HepG2 (cell line): ENCODE measurements at regions not wholly inside any gene's neighbourhood (a gene's known extent, or its start where the extent isn't known, plus 50 kb on each side); places are given as distances from the start of the nearest gene placed in this dataset.

Experiments
- ATAC-seq: fragments of 200-7000 bp; cut with Tn5 transposase; 3 replicates; pipeline ENCODE4 v1.9.1; 2020; ENCODE audit warnings: mild to moderate bottlenecking, moderate library complexity
- BruUV-seq: library from RNA; stranded (reverse); fragments of 400-500 nt; replicated peaks from 2 replicates; lab custom pipeline; 2021; lab: Mats Ljungman, UMichigan
- CTCF ChIA-PET: fragments of 300-600 bp; formaldehyde crosslinking; extraction: SDS; loops from one replicate; lab custom pipeline; 2021; ENCODE audit warnings: low total read pairs, inconsistent platforms, low intra/inter-chr PET ratio; lab: Yijun Ruan, JAX
- POLR2A ChIA-PET: fragments of 350-600 bp; sonication (Branson Sonifier 250); formaldehyde crosslinking; loops from one replicate; lab custom pipeline; 2020; ENCODE audit warnings: antibody characterized with exemption, inconsistent platforms; lab: Yijun Ruan, JAX
- DNase-seq: peaks from one replicate; pipeline ENCODE4 v3.0.0-alpha.2; 2015; ENCODE audit warnings: low spot score
- FAIRE-seq: peaks from 3 replicates; lab custom pipeline; 2011; peaks lifted over from hg19 to GRCh38; lab: Jason Lieb, UNC
- H2AFZ ChIP-seq: one replicate; pipeline ENCODE4 v1.6.1; 2011; ENCODE audit warnings: low read length, inconsistent platforms
- H3K27ac ChIP-seq: fragments of 300-600 bp; 3 replicates; pipeline ENCODE4 v1.8.0; 2011; ENCODE audit warnings: mixed run types, mild to moderate bottlenecking, mixed read lengths, low read length, inconsistent platforms; ENCODE audit not compliant: insufficient read depth; ENCODE audit errors: extremely low read length
- H3K27me3 ChIP-seq, 2 experiments: fragments of 200-600 bp in 1 of 2; 2 replicates in 1 of 2; 3 replicates in 1 of 2; pipeline versions ENCODE4 v1.6.0 to v1.8.0; 2011; ENCODE audit warnings: low read length in 2 of 2, mild to moderate bottlenecking in 2 of 2, moderate library complexity in 2 of 2, inconsistent platforms in 1 of 2; ENCODE audit not compliant: insufficient read depth in 2 of 2, control insufficient read depth in 1 of 2
- H3K36me3 ChIP-seq, 2 experiments: fragments of 200-600 bp in 1 of 2; replicated peaks in 1 of 2; 2 replicates in 1 of 2; 3 replicates in 1 of 2; pipeline versions ENCODE4 v1.5.1 to v1.8.0; 2011; ENCODE audit warnings: low read length in 2 of 2, inconsistent platforms in 1 of 2; ENCODE audit not compliant: insufficient read depth in 2 of 2, control insufficient read depth in 1 of 2
- H3K4me1 ChIP-seq: 2 replicates; pipeline ENCODE4 v1.5.1; 2012; ENCODE audit warnings: low read length, inconsistent platforms; ENCODE audit not compliant: insufficient read depth
- H3K4me2 ChIP-seq: 2 replicates; pipeline ENCODE4 v1.6.0; 2011; ENCODE audit warnings: low read depth, low read length, inconsistent platforms
- H3K4me3 ChIP-seq, 3 experiments: fragments of 200-600 bp in 1 of 3; sonication (generic), shearing (Covaris generic) in 1 of 3; replicated peaks in 1 of 3; 2 replicates each; pipeline ENCODE4 v1.5.1; 2011 to 2016; ENCODE audit warnings: low read length in 3 of 3, inconsistent platforms in 2 of 3, low read depth in 2 of 3, mild to moderate bottlenecking in 2 of 3, control low read depth in 1 of 3, mixed read lengths in 1 of 3; ENCODE audit not compliant: insufficient read depth in 1 of 3
- H3K79me2 ChIP-seq: one replicate; pipeline ENCODE4 v1.6.1; 2011; ENCODE audit warnings: low read length, inconsistent platforms; ENCODE audit not compliant: insufficient read depth
- H3K9ac ChIP-seq: 2 replicates; pipeline ENCODE4 v1.6.0; 2011; ENCODE audit warnings: mild to moderate bottlenecking, low read depth, low read length, inconsistent platforms; ENCODE audit not compliant: insufficient read depth
- H3K9me3 ChIP-seq: 2 replicates; pipeline ENCODE4 v1.5.1; 2012; ENCODE audit warnings: mild to moderate bottlenecking, low read length
- H4K20me1 ChIP-seq: 2 replicates; pipeline ENCODE4 v1.6.0; 2011; ENCODE audit warnings: inconsistent platforms, mild to moderate bottlenecking, low read length, moderate library complexity; ENCODE audit not compliant: insufficient read depth
- ATF4 ChIP-seq, 2 experiments: fragments of 450-650 bp in 1 of 2; sonication (generic) in 1 of 2; formaldehyde crosslinking; IDR thresholded peaks; 2 replicates each; pipeline versions ENCODE4 v1.5.0 to v1.8.0; 2020 to 2022; ENCODE audit warnings: mild to moderate bottlenecking in 1 of 2, missing genetic modification reagents in 1 of 2
- FOXO4 ChIP-seq: sonication (generic); formaldehyde crosslinking; conservative IDR thresholded peaks from 2 replicates; pipeline ENCODE4 v1.8.1; 2023; ENCODE audit warnings: missing genetic modification reagents
- HIVEP1 ChIP-seq: sonication (generic); formaldehyde crosslinking; IDR thresholded peaks from 2 replicates; pipeline ENCODE4 v1.4.0; 2020; ENCODE audit warnings: mild to moderate bottlenecking, missing genetic modification reagents
- IRF2 ChIP-seq: IDR thresholded peaks from 2 replicates; pipeline ENCODE4 v1.6.1; 2018; ENCODE audit warnings: missing genetic modification reagents, missing compliant biosample characterization
- KLF11 ChIP-seq: IDR thresholded peaks from 2 replicates; pipeline ENCODE4 v1.6.1; 2016; ENCODE audit warnings: missing compliant biosample characterization
- MEIS1 ChIP-seq: sonication (generic); formaldehyde crosslinking; IDR thresholded peaks from 2 replicates; pipeline ENCODE4 v1.9.0; 2021; ENCODE audit warnings: mild to moderate bottlenecking, missing genetic modification reagents, moderate library complexity, borderline replicate concordance
- MYNN ChIP-seq: sonication (generic); formaldehyde crosslinking; IDR thresholded peaks from 2 replicates; pipeline ENCODE4 v1.4.0; 2020; ENCODE audit warnings: mild to moderate bottlenecking, low read depth, missing genetic modification reagents
- PAX8 ChIP-seq: sonication (generic); formaldehyde crosslinking; IDR thresholded peaks from 2 replicates; pipeline ENCODE4 v1.8.0; 2022; ENCODE audit warnings: mild to moderate bottlenecking, missing genetic modification reagents, borderline replicate concordance
- RBM22 ChIP-seq: fragments of 200-400 bp; formaldehyde crosslinking; optimal IDR thresholded peaks from 2 replicates; pipeline ENCODE3; 2017; ENCODE audit warnings: mild to moderate bottlenecking, low read length, moderate library complexity
- SKI ChIP-seq: fragments of 450-650 bp; IDR thresholded peaks from one replicate; pipeline ENCODE4 v1.6.1; 2018; ENCODE audit warnings: mild to moderate bottlenecking; ENCODE audit not compliant: partially characterized antibody
- SUZ12 ChIP-seq: fragments of 150-350 bp; IDR thresholded peaks from 2 replicates; pipeline ENCODE4 v1.6.1; 2014; ENCODE audit warnings: low read depth, low read length
- ZBTB8A ChIP-seq: sonication (generic); formaldehyde crosslinking; IDR thresholded peaks from 2 replicates; pipeline ENCODE4 v1.4.0; 2020; ENCODE audit warnings: mild to moderate bottlenecking, low read depth, missing genetic modification reagents, borderline replicate concordance
- ZNF329 ChIP-seq: sonication (generic); formaldehyde crosslinking; IDR thresholded peaks from 2 replicates; pipeline ENCODE4 v1.9.0; 2021; ENCODE audit warnings: low read depth, mild to moderate bottlenecking, missing genetic modification reagents
- ZNF547 ChIP-seq: sonication (generic); formaldehyde crosslinking; IDR thresholded peaks from 2 replicates; pipeline ENCODE4 v1.5.1; 2020; ENCODE audit warnings: mild to moderate bottlenecking, missing genetic modification reagents
- ZNF737 ChIP-seq: sonication (generic); formaldehyde crosslinking; IDR thresholded peaks from 2 replicates; pipeline ENCODE4 v1.5.0; 2020; ENCODE audit warnings: missing genetic modification reagents, mild to moderate bottlenecking, borderline replicate concordance
- WGBS: methylation state at CpG from one replicate; pipeline ENCODE4 v1.1.6; 2017; ENCODE audit warnings: low lambda C conversion rate; 5-methylcytosine and 5-hydroxymethylcytosine counted together
- in situ Hi-C: cut with HindIII; loops from 2 replicates; pipeline ENCODE4 v1.10.0; 2017; ENCODE audit warnings: low pct_unique_long_range_greater_than_20kb; ENCODE audit not compliant: extremely low pct_ligation_motif_present
- intact Hi-C: fragments of 100-400 bp; cut with micrococcal nuclease; formaldehyde crosslinking; loops from one replicate; pipeline ENCODE4 v1.10.0; 2022; ENCODE audit not compliant: unreplicated experiment

- no peaks in the 10 kb centered on the region for H4K20me1 ChIP-seq
- H3K4me1 ChIP-seq, result no peaks in the 10 kb centered on the region
- no peak overlapping the region for H2AFZ ChIP-seq
- no peaks in the 10 kb centered on the region; a peak in 1 of 5 replicates for H3K27me3 ChIP-seq
- peaks cover 5% of the 10 kb centered on the region; the same call in 1 of the 2 replicates for H3K9me3 ChIP-seq
- POLR2A ChIA-PET, result no interaction called here
- no peak for DNase-seq
- no peak overlapping the region for H3K4me3 ChIP-seq
- H3K79me2 ChIP-seq, result no peaks in the 10 kb centered on the region
- no peak for FAIRE-seq
- intact Hi-C loops, result no loop called here
- no peak overlapping the region for H3K27ac ChIP-seq
- BruUV-seq, result no TSS peak
- H3K9ac ChIP-seq, result no peak overlapping the region
- in situ Hi-C loops, result no loop called here
- no peaks in the 10 kb centered on the region for H3K36me3 ChIP-seq
- CTCF ChIA-PET, result no interaction called here
- no peak for TF ChIP-seq ZNF329 (CRISPR knock-in tag)
- no peak for TF ChIP-seq HIVEP1
- no peak overlapping the region for H3K4me2 ChIP-seq
- 0% methylated on average over 1 of the region's 3 CpGs for WGBS
- ATAC-seq, result no peak
Observed at GRCh38 chr18:73962256-73962655, 185.4 kb downstream of the FBXO15 start.

- FAIRE-seq, result no peak
- H3K27ac ChIP-seq, result no peak overlapping the region
- H3K79me2 ChIP-seq, result no peaks in the 10 kb centered on the region
- ChIA-PET POLR2A (no interaction called here), CTCF (no interaction called here)
- DNase-seq, result no peak
- H4K20me1 ChIP-seq, result no peaks in the 10 kb centered on the region
- in situ Hi-C loops (no loop called here), intact Hi-C loops (no loop called here)
- no peak for ATAC-seq
- H3K9ac ChIP-seq, result no peak overlapping the region
- H3K36me3 ChIP-seq, result no peaks in the 10 kb centered on the region
- peaks cover 5% of the 10 kb centered on the region; the same call in 1 of the 2 replicates for H3K9me3 ChIP-seq
- H3K4me1 ChIP-seq, result no peaks in the 10 kb centered on the region
- BruUV-seq, result no TSS peak
- no peaks in the 10 kb centered on the region; a peak in 1 of 5 replicates for H3K27me3 ChIP-seq
- no peak overlapping the region for H2AFZ ChIP-seq
- no peak overlapping the region for H3K4me2 ChIP-seq
- no peak overlapping the region for H3K4me3 ChIP-seq
- TF ChIP-seq SKI (no peak), PAX8 (no peak), RBM22 (no peak), MYNN (CRISPR knock-in tag) (no peak), ATF4 (CRISPR knock-in tag; IDR thresholded peaks at IDR 0.05) (no peak), KLF11 (CRISPR knock-in tag) (no peak), ZBTB8A (CRISPR knock-in tag) (no peak), FOXO4 (CRISPR knock-in tag) (no peak), ZNF737 (CRISPR knock-in tag) (no peak), MEIS1 (no peak), IRF2 (CRISPR knock-in tag) (no peak), SUZ12 (no peak), ZNF547 (CRISPR knock-in tag) (no peak)
Observed at GRCh38 chr18:73961804-73962203, 185.8 kb downstream of the FBXO15 start.
